ENCODE measurements at regions not wholly inside any gene's neighbourhood (a gene's known extent, or its start where the extent isn't known, plus 50 kb on each side); places are given as distances from the start of the nearest gene placed in this dataset.

DNA sequence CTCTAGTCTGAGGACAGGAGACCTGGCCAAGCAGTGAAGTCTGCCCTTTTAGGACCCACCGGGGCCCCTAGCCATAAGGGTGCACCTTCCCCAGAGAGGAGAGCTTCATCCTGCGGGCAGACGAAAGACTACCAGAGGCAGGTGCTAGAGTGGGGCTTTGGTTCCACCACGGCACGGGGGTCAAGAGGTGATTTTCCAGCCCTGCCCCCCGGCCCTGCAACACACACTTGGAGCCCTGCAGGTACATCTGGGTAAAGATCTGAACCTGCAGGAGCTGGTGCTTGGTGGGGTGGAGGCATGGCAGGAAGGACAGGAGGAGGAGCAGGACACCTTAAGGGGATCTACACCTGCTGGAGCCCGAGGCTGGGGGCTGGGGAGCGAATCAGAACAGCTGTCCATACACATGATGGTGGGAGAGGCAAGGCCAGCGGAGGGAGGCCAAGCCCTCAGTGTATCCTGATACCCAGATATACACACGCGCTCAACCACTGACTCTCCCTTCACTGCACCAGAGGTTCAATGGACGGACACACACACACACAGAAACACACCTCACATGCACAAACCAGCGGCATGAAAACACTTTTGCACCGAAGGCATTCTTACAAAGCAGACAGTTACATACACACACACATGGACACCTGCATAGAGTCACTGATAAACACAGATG lies 98.4 kb upstream of the MVB12B start:
- TF ChIP-seq, protein P1, sequence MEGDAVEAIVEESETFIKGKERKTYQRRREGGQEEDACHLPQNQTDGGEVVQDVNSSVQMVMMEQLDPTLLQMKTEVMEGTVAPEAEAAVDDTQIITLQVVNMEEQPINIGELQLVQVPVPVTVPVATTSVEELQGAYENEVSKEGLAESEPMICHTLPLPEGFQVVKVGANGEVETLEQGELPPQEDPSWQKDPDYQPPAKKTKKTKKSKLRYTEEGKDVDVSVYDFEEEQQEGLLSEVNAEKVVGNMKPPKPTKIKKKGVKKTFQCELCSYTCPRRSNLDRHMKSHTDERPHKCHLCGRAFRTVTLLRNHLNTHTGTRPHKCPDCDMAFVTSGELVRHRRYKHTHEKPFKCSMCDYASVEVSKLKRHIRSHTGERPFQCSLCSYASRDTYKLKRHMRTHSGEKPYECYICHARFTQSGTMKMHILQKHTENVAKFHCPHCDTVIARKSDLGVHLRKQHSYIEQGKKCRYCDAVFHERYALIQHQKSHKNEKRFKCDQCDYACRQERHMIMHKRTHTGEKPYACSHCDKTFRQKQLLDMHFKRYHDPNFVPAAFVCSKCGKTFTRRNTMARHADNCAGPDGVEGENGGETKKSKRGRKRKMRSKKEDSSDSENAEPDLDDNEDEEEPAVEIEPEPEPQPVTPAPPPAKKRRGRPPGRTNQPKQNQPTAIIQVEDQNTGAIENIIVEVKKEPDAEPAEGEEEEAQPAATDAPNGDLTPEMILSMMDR (IDR thresholded peaks at IDR 0.05; ENCODE audit: low read depth, low read length, poor library complexity, severe bottlenecking): no peak
- TF ChIP-seq EZH2phosphoT487 (IDR thresholded peaks at IDR 0.05; ENCODE audit: borderline replicate concordance, low read length): no peak

Measured in DOHH2 (cell line).